GM18502 (cell line): ENCODE measurements at regions not wholly inside any gene's neighbourhood (a gene's known extent, or its start where the extent isn't known, plus 50 kb on each side); places are given as distances from the start of the nearest gene placed in this dataset.
A peak's percentile ranks its signal among the peaks of the same experiment; 100 is the strongest.

Experiments used
- ATAC-seq: cut with Tn5 transposase; IDR thresholded peaks from one replicate; pipeline ENCODE4 v1.9.1; 2021; ENCODE audit warnings: mild to moderate bottlenecking; ENCODE audit not compliant: unreplicated experiment, poor library complexity

GRCh38 chr16:13391337-13391736 lies 489.9 kb downstream of the SHISA9 start:
- no peak for ATAC-seq

- no peak for ATAC-seq
These were observed 490.9 kb downstream of the SHISA9 start for GRCh38 chr16:13392341-13392740.

- ATAC-seq, result no peak
These were observed 492.4 kb downstream of the SHISA9 start for GRCh38 chr16:13393816-13394215.

- ATAC-seq, result no peak
These were observed 493.1 kb downstream of the SHISA9 start for GRCh38 chr16:13394488-13394887.

GRCh38 chr16:13397126-13397525 lies 495.7 kb downstream of the SHISA9 start:
- ATAC-seq, result no peak

GRCh38 chr16:13401641-13402040 lies 500.2 kb downstream of the SHISA9 start:
- no peak for ATAC-seq

GRCh38 chr16:13402601-13403000 lies 501.2 kb downstream of the SHISA9 start:
- ATAC-seq, result no peak

- ATAC-seq, result no peak
These were observed 501.9 kb downstream of the SHISA9 start for GRCh38 chr16:13403326-13403725.

- no peak for ATAC-seq
These were observed 505.8 kb upstream of the ERCC4 start for GRCh38 chr16:13414154-13414553.

- ATAC-seq, result no peak
These were observed 500.4 kb upstream of the ERCC4 start for GRCh38 chr16:13419589-13419988.

GRCh38 chr16:13421726-13422125 lies 498.2 kb upstream of the ERCC4 start:
- ATAC-seq, result no peak

- ATAC-seq, result no peak
These were observed 494.1 kb upstream of the ERCC4 start for GRCh38 chr16:13425836-13426235.

GRCh38 chr16:13426269-13426668 lies 493.7 kb upstream of the ERCC4 start:
- ATAC-seq, result no peak

GRCh38 chr16:13426736-13427135 lies 493.2 kb upstream of the ERCC4 start:
- no peak for ATAC-seq

GRCh38 chr16:13427943-13428342 lies 492.0 kb upstream of the ERCC4 start:
- no peak for ATAC-seq

- no peak for ATAC-seq
These were observed 490.5 kb upstream of the ERCC4 start for GRCh38 chr16:13429416-13429815.

- no peak for ATAC-seq
These were observed 484.5 kb upstream of the ERCC4 start for GRCh38 chr16:13435415-13435814.

GRCh38 chr16:13435873-13436474 lies 484.0 kb upstream of the ERCC4 start:
- no peak for ATAC-seq

GRCh38 chr16:13436641-13437412 lies 483.1 kb upstream of the ERCC4 start:
- ATAC-seq, result peak; percentile 69

- ATAC-seq, result no peak
These were observed 482.6 kb upstream of the ERCC4 start for GRCh38 chr16:13437413-13437795.

GRCh38 chr16:13438064-13438463 lies 481.9 kb upstream of the ERCC4 start:
- ATAC-seq, result no peak

GRCh38 chr16:13439766-13440165 lies 480.2 kb upstream of the ERCC4 start:
- no peak for ATAC-seq
